ENCODE measurements at regions not wholly inside any gene's neighbourhood (a gene's known extent, or its start where the extent isn't known, plus 50 kb on each side); places are given as distances from the start of the nearest gene placed in this dataset.

DNA sequence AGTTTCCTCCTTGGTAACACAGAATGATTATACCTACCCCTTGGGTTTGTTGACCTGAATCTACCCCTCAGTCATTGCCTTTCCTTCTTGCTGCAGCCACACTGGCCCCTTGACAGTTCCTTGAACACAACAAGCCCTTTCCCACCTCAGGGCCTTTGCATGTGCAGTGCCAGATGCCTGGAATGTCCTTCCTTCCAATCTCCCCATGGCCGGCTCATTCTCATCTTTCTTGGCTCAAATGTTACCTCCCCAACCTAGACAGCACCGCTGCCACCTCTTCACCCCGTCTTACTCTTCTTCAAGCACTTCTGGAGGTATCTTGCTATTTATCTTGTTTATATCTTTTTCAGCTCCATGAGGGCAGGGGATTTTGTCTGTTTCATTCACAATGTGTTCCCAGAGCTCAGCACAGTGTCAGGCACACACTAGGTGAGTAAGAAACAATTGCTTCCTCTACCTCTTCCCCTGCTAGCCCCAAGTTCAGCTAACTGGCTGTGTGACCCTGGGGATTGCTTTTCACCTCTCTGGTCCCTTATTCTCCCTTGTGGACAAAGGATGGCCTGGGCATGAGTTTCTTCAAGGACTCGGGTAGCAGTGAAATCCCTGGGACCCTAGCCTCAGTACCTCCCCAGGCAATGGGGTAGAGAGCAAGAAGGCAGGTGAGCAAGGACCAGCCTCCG, 121.5 kb downstream of the CEBPB start:
- Histone ChIP-seq H2BK12ac (ENCODE audit: low read length) (peak overlapping the region; percentile 40), H3K14ac (ENCODE audit: low read length) (no peak overlapping the region), H2AFZ (ENCODE audit: insufficient read depth, low read length, poor library complexity) (no peak overlapping the region), H4K91ac (ENCODE audit: low read depth, low read length) (no peak overlapping the region), H3K18ac (ENCODE audit: low read length) (no peak overlapping the region), H3K4me2 (ENCODE audit: low read length) (no peak overlapping the region), H2AK5ac (ENCODE audit: low read length) (no peak overlapping the region), H3K27me3 (ENCODE audit: insufficient read depth, low read length) (no peaks in the 10 kb centered on the region), H3K79me2 (ENCODE audit: control insufficient read depth, insufficient read depth, low read length, poor library complexity) (no peaks in the 10 kb centered on the region), H2BK120ac (ENCODE audit: insufficient read depth, low read length, poor library complexity) (no peak overlapping the region), H2BK5ac (ENCODE audit: low read depth, low read length, poor library complexity) (no peak overlapping the region), H4K8ac (ENCODE audit: low read depth, low read length) (no peak overlapping the region), H3K4me3 (ENCODE audit: low read depth, low read length) (no peak overlapping the region), H3K9ac (ENCODE audit: low read length) (no peak overlapping the region), H3K36me3 (ENCODE audit: control insufficient read depth in 1 of 2, insufficient read depth in 2 of 2, low read length in 2 of 2) (no peaks in the 10 kb centered on the region), H4K12ac (ENCODE audit: low read depth, low read length) (no peak overlapping the region), H3K79me1 (ENCODE audit: low read length) (peaks cover 3% of the 10 kb centered on the region), H3K4me1 (ENCODE audit: control insufficient read depth in 1 of 2, insufficient read depth in 2 of 2, low read length in 2 of 2) (peaks cover 3 to 5% of the 10 kb centered on the region in 2 experiments), H3K9me3 (ENCODE audit: insufficient read depth, low read depth, low read length) (no peaks in the 10 kb centered on the region), H3K23ac (ENCODE audit: low read length) (no peak overlapping the region), H3K4ac (ENCODE audit: low read depth, low read length) (no peak overlapping the region), H3K27ac (ENCODE audit: low read depth, low read length) (no peak overlapping the region)
- DNase-seq = no peak
- no CpG with 5 or more reads among the region's 5 CpGs for WGBS (ENCODE audit: extremely low coverage, insufficient coverage, insufficient read length)

DNA sequence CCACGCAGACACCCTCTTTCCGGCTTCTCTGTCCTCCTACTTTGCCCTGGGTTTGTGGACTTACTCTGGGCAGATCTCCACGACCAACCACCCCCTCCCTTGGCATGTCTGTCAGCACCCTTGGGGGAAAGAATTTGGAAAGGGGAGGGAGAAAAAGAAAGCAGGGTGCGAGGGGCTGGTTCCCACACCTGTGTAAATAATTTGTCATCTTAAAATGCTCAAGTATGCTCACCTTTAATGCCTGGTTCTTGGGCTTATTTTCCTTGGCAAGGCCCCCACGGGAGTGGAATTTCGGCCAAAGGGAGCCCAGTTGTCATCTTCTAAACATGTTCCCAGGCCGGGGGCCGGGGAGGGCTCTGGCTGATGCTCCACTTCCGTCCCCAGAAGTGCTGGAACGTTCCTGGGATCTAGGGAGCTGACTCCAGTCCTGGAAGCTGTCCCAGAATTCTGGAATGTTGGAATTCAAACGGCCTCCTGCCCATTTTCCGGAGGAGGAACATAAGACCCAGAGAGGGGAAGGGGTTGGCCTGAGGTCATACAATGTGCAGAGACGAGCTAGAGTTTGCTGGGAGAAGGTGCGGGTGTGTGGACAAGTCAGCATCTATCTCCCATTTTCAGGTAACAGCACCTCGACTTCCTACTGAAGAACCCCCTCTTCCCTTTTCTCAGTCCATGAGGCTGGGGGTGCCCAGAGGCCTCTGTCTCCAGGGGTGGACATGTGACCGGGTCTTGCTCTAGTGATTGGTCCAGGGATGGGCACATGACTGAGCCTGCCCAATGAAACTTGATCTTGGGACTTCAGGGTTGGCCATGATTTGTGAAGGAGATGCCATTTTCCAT, 122.3 kb downstream of the CEBPB start:
- Histone ChIP-seq H3K79me1 (ENCODE audit: low read length) (peaks cover 3% of the 10 kb centered on the region), H2AFZ (ENCODE audit: insufficient read depth, low read length, poor library complexity) (no peak overlapping the region), H3K23ac (ENCODE audit: low read length) (no peak overlapping the region), H2BK5ac (ENCODE audit: low read depth, low read length, poor library complexity) (no peak overlapping the region), H3K79me2 (ENCODE audit: control insufficient read depth, insufficient read depth, low read length, poor library complexity) (no peaks in the 10 kb centered on the region), H3K27me3 (ENCODE audit: insufficient read depth, low read length) (no peaks in the 10 kb centered on the region), H3K9me3 (ENCODE audit: insufficient read depth, low read depth, low read length) (peaks cover 2% of the 10 kb centered on the region), H3K27ac (ENCODE audit: low read depth, low read length) (no peak overlapping the region), H3K14ac (ENCODE audit: low read length) (no peak overlapping the region), H3K4me3 (ENCODE audit: low read depth, low read length) (no peak overlapping the region), H2BK120ac (ENCODE audit: insufficient read depth, low read length, poor library complexity) (no peak overlapping the region), H3K4me2 (ENCODE audit: low read length) (no peak overlapping the region), H3K4me1 (ENCODE audit: control insufficient read depth in 1 of 2, insufficient read depth in 2 of 2, low read length in 2 of 2) (peaks cover 3 to 5% of the 10 kb centered on the region in 2 experiments), H2BK12ac (ENCODE audit: low read length) (peak overlapping the region; percentile 40), H3K9ac (ENCODE audit: low read length) (no peak overlapping the region), H3K18ac (ENCODE audit: low read length) (no peak overlapping the region), H4K12ac (ENCODE audit: low read depth, low read length) (no peak overlapping the region), H3K4ac (ENCODE audit: low read depth, low read length) (no peak overlapping the region), H2AK5ac (ENCODE audit: low read length) (no peak overlapping the region), H4K8ac (ENCODE audit: low read depth, low read length) (no peak overlapping the region), H4K91ac (ENCODE audit: low read depth, low read length) (no peak overlapping the region), H3K36me3 (ENCODE audit: control insufficient read depth in 1 of 2, insufficient read depth in 2 of 2, low read length in 2 of 2) (no peaks in the 10 kb centered on the region)
- WGBS (ENCODE audit: extremely low coverage, insufficient coverage, insufficient read length) = no CpG with 5 or more reads among the region's 16 CpGs
- no peak for DNase-seq

DNA sequence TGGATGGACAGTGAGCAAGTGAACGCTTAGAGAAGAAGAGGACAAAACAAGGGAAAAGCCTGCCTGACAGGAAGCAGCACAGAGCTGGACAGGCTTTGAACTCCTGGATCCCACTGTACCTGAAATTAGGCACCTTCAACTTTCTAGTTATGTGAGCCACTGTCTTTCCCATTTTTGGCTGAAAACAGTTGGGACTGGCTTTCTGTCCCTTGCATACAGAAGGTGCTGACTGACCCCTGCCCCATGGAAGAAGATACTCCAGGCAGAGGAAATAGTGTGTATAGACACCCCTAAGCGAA, 122.8 kb downstream of the CEBPB start:
- Histone ChIP-seq H2BK120ac (ENCODE audit: insufficient read depth, low read length, poor library complexity) (no peak overlapping the region), H3K4ac (ENCODE audit: low read depth, low read length) (no peak overlapping the region), H3K14ac (ENCODE audit: low read length) (no peak overlapping the region), H2AK5ac (ENCODE audit: low read length) (no peak overlapping the region), H3K4me2 (ENCODE audit: low read length) (no peak overlapping the region), H4K8ac (ENCODE audit: low read depth, low read length) (no peak overlapping the region), H3K27me3 (ENCODE audit: insufficient read depth, low read length) (no peaks in the 10 kb centered on the region), H3K79me1 (ENCODE audit: low read length) (peaks cover 3% of the 10 kb centered on the region), H3K23ac (ENCODE audit: low read length) (no peak overlapping the region), H3K36me3 (ENCODE audit: control insufficient read depth in 1 of 2, insufficient read depth in 2 of 2, low read length in 2 of 2) (no peaks in the 10 kb centered on the region), H3K9me3 (ENCODE audit: insufficient read depth, low read depth, low read length) (peaks cover 2% of the 10 kb centered on the region), H3K27ac (ENCODE audit: low read depth, low read length) (no peak overlapping the region), H3K79me2 (ENCODE audit: control insufficient read depth, insufficient read depth, low read length, poor library complexity) (no peaks in the 10 kb centered on the region), H2BK12ac (ENCODE audit: low read length) (no peak overlapping the region), H3K18ac (ENCODE audit: low read length) (no peak overlapping the region), H4K91ac (ENCODE audit: low read depth, low read length) (no peak overlapping the region), H3K4me3 (ENCODE audit: low read depth, low read length) (no peak overlapping the region), H4K12ac (ENCODE audit: low read depth, low read length) (no peak overlapping the region), H2BK5ac (ENCODE audit: low read depth, low read length, poor library complexity) (no peak overlapping the region), H3K9ac (ENCODE audit: low read length) (no peak overlapping the region), H3K4me1 (ENCODE audit: control insufficient read depth in 1 of 2, insufficient read depth in 2 of 2, low read length in 2 of 2) (peaks cover 3 to 4% of the 10 kb centered on the region in 2 experiments), H2AFZ (ENCODE audit: insufficient read depth, low read length, poor library complexity) (no peak overlapping the region)
- DNase-seq = no peak
- WGBS (ENCODE audit: extremely low coverage, insufficient coverage, insufficient read length) = no CpG with 5 or more reads among the region's 2 CpGs

DNA sequence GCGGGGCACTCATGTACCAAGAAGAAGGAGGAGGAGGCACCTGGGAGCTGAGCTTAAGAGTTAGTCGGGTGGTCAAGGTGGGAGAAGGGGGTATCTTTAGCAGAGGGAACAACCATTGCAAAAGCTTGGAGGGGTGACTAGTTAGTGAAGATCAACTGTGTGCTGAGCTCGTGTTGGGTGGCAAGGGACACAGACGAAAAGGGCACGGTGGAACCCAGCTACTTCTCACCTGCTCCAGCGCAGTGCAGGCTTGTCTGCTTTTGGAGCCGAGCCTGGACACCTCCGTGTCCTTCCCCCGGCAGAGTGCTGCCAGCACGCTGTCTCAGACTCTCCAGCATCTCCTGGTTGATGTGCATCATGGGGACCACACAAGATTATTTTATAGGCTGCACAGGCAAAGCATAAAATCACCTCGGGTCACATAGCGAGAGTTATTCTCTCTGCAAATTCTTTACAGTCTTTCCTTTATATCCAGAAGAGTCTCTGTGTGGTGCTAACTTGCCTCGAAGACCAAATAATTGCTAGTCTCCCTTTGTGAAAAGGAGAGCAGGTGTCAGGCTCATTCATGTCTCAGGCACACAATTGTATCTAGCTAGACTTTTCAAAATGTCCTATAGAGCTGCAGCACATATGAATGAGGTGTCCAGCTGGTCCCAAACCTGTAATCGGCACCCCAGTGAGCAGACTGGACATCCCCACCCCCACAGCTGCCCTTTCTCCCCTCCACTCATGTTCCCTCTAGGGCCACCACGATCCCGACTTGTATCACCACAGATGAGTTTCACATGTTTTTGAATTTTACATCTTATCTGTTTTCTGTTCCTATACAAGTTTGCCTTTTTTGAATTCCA, 123.4 kb downstream of the CEBPB start:
- Histone ChIP-seq H4K91ac (ENCODE audit: low read depth, low read length) (no peak overlapping the region), H3K23ac (ENCODE audit: low read length) (no peak overlapping the region), H3K79me1 (ENCODE audit: low read length) (no peaks in the 10 kb centered on the region), H3K27me3 (ENCODE audit: insufficient read depth, low read length) (no peaks in the 10 kb centered on the region), H3K9me3 (ENCODE audit: insufficient read depth, low read depth, low read length) (peaks cover 2% of the 10 kb centered on the region), H3K4ac (ENCODE audit: low read depth, low read length) (no peak overlapping the region), H3K4me3 (ENCODE audit: low read depth, low read length) (no peak overlapping the region), H4K12ac (ENCODE audit: low read depth, low read length) (no peak overlapping the region), H3K14ac (ENCODE audit: low read length) (no peak overlapping the region), H3K4me1 (ENCODE audit: control insufficient read depth in 1 of 2, insufficient read depth in 2 of 2, low read length in 2 of 2) (peaks cover 0 to under 1% of the 10 kb centered on the region in 2 experiments), H3K36me3 (ENCODE audit: control insufficient read depth in 1 of 2, insufficient read depth in 2 of 2, low read length in 2 of 2) (no peaks in the 10 kb centered on the region), H3K27ac (ENCODE audit: low read depth, low read length) (no peak overlapping the region), H2AK5ac (ENCODE audit: low read length) (no peak overlapping the region), H2BK120ac (ENCODE audit: insufficient read depth, low read length, poor library complexity) (no peak overlapping the region), H3K79me2 (ENCODE audit: control insufficient read depth, insufficient read depth, low read length, poor library complexity) (no peaks in the 10 kb centered on the region), H3K9ac (ENCODE audit: low read length) (no peak overlapping the region), H4K8ac (ENCODE audit: low read depth, low read length) (no peak overlapping the region), H2AFZ (ENCODE audit: insufficient read depth, low read length, poor library complexity) (no peak overlapping the region), H2BK12ac (ENCODE audit: low read length) (no peak overlapping the region), H3K18ac (ENCODE audit: low read length) (no peak overlapping the region), H3K4me2 (ENCODE audit: low read length) (no peak overlapping the region), H2BK5ac (ENCODE audit: low read depth, low read length, poor library complexity) (no peak overlapping the region)
- DNase-seq = no peak
- WGBS (ENCODE audit: extremely low coverage, insufficient coverage, insufficient read length) = no CpG with 5 or more reads among the region's 16 CpGs
